H1 (cell line): ENCODE measurements at regions not wholly inside any gene's neighbourhood (a gene's known extent, or its start where the extent isn't known, plus 50 kb on each side); places are given as distances from the start of the nearest gene placed in this dataset.

Experiments used
- CTCF ChIA-PET: fragments of 300-600 bp; sonication (Branson Sonifier 250); formaldehyde crosslinking; loops from one replicate; lab custom pipeline; 2021; ENCODE audit not compliant: partially characterized antibody; lab: Charles Lee
- POLR2A ChIA-PET: fragments of 300-600 bp; sonication (Branson Sonifier 250); formaldehyde crosslinking; loops from one replicate; lab custom pipeline; 2021; ENCODE audit warnings: inconsistent platforms; ENCODE audit not compliant: partially characterized antibody; lab: Charles Lee
- DNase-seq, 2 experiments: peaks; one replicate each; pipeline versions ENCODE4 v3.0.0 to v3.0.0-alpha.2; 2010 to 2022; ENCODE audit warnings: low spot score in 2 of 2, low read depth in 1 of 2, mixed read lengths in 1 of 2
- FAIRE-seq: peaks from 2 replicates; lab custom pipeline; 2011; peaks lifted over from hg19 to GRCh38; lab: Jason Lieb, UNC
- H2AFZ ChIP-seq: 2 replicates; pipeline ENCODE4 v1.8.1; 2012; ENCODE audit warnings: low read length, inconsistent platforms
- H2AK5ac ChIP-seq: 2 replicates; pipeline ENCODE4 v1.6.1; 2013; ENCODE audit warnings: low read depth, low read length
- H2BK120ac ChIP-seq: replicated peaks from 2 replicates; pipeline ENCODE3; 2013; ENCODE audit warnings: low read depth, low read length, inconsistent platforms
- H2BK12ac ChIP-seq: 2 replicates; pipeline ENCODE4 v1.6.1; 2013; ENCODE audit warnings: low read depth, low read length
- H2BK15ac ChIP-seq: 2 replicates; pipeline ENCODE4 v1.6.1; 2013; ENCODE audit warnings: low read length
- H2BK20ac ChIP-seq: 2 replicates; pipeline ENCODE4 v1.6.1; 2013; ENCODE audit warnings: low read length
- H2BK5ac ChIP-seq: 2 replicates; pipeline ENCODE4 v1.6.1; 2013; ENCODE audit warnings: low read depth, low read length
- H3K14ac ChIP-seq: 2 replicates; pipeline ENCODE4 v1.6.1; 2013; ENCODE audit warnings: inconsistent platforms; ENCODE audit not compliant: insufficient read length
- H3K18ac ChIP-seq: 2 replicates; pipeline ENCODE4 v1.6.1; 2013; ENCODE audit warnings: low read length; ENCODE audit errors: extremely low read depth
- H3K23ac ChIP-seq: 2 replicates; pipeline ENCODE4 v1.6.1; 2013; ENCODE audit warnings: inconsistent platforms; ENCODE audit not compliant: insufficient read length
- H3K23me2 ChIP-seq: 2 replicates; pipeline ENCODE4 v1.6.1; 2013; ENCODE audit warnings: low read depth, low read length
- H3K27ac ChIP-seq: 2 replicates; pipeline ENCODE4 v1.6.1; 2011; ENCODE audit warnings: low read depth, low read length, inconsistent platforms
- H3K27me3 ChIP-seq, 4 experiments: replicated peaks in 1 of 4; 1 replicate in 1 of 4; 2 replicates in 3 of 4; pipeline versions ENCODE4 v1.6.1 to v1.8.1; 2011 to 2013; ENCODE audit warnings: low read length in 3 of 4, mild to moderate bottlenecking in 3 of 4, inconsistent platforms in 2 of 4, mixed read lengths in 2 of 4, moderate library complexity in 1 of 4; ENCODE audit not compliant: control insufficient read depth in 3 of 4, insufficient read depth in 3 of 4; ENCODE audit errors: extremely low read depth in 1 of 4
- H3K36me3 ChIP-seq, 4 experiments: 2 replicates each; pipeline versions ENCODE4 v1.6.1 to v1.8.1; 2011 to 2013; ENCODE audit warnings: mild to moderate bottlenecking in 4 of 4, low read length in 3 of 4, moderate library complexity in 2 of 4, control low read depth in 1 of 4, inconsistent platforms in 1 of 4; ENCODE audit not compliant: insufficient read depth in 4 of 4, control insufficient read depth in 2 of 4
- H3K4ac ChIP-seq: replicated peaks from 2 replicates; pipeline ENCODE3; 2013; ENCODE audit warnings: low read length, low read depth, mixed read lengths, inconsistent platforms; ENCODE audit not compliant: insufficient read length
- H3K4me1 ChIP-seq, 4 experiments: replicated peaks in 1 of 4; 1 replicate in 1 of 4; 2 replicates in 3 of 4; pipeline versions ENCODE4 v1.6.1 to v1.8.1; 2011 to 2013; ENCODE audit warnings: low read length in 3 of 4, inconsistent platforms in 2 of 4, mixed read lengths in 1 of 4; ENCODE audit not compliant: insufficient read depth in 4 of 4, control insufficient read depth in 3 of 4
- H3K4me2 ChIP-seq, 2 experiments: 2 replicates each; pipeline versions ENCODE4 v1.6.1 to v1.8.1; 2011 to 2013; ENCODE audit warnings: low read depth in 2 of 2, low read length in 2 of 2, control low read depth in 1 of 2, inconsistent platforms in 1 of 2, mild to moderate bottlenecking in 1 of 2; ENCODE audit not compliant: insufficient read depth in 1 of 2
- H3K4me3 ChIP-seq, 4 experiments: fragments of 200-600, 300-600 bp in 1 of 4; sonication (generic), shearing (Covaris generic), sonication (Bioruptor Twin) in 1 of 4; 2 replicates each; pipeline versions ENCODE4 v1.5.1 to v1.8.1; 2011 to 2016; ENCODE audit warnings: low read length in 4 of 4, low read depth in 3 of 4, control low read depth in 2 of 4, inconsistent platforms in 2 of 4, mild to moderate bottlenecking in 2 of 4, mixed read lengths in 1 of 4, moderate library complexity in 1 of 4; ENCODE audit not compliant: insufficient read depth in 2 of 4; ENCODE audit errors: extremely low read depth in 1 of 4
- H3K56ac ChIP-seq: replicated peaks from 2 replicates; pipeline ENCODE3; 2013; ENCODE audit warnings: low read depth, mild to moderate bottlenecking, mixed read lengths, low read length, inconsistent platforms; ENCODE audit not compliant: insufficient read length
- H3K79me1 ChIP-seq: 2 replicates; pipeline ENCODE4 v1.6.1; 2013; ENCODE audit warnings: low read depth, low read length, control low read depth
- H3K79me2 ChIP-seq, 2 experiments: 2 replicates each; pipeline versions ENCODE4 v1.6.1 to v1.8.1; 2012 to 2013; ENCODE audit warnings: low read length in 2 of 2, mild to moderate bottlenecking in 2 of 2, inconsistent platforms in 1 of 2; ENCODE audit not compliant: insufficient read depth in 2 of 2, control insufficient read depth in 1 of 2
- H3K9ac ChIP-seq, 4 experiments: replicated peaks in 1 of 4; 1 replicate in 1 of 4; 2 replicates in 3 of 4; pipeline versions ENCODE4 v1.6.1 to v1.8.1; 2011 to 2013; ENCODE audit warnings: low read depth in 3 of 4, low read length in 3 of 4, control low read depth in 2 of 4, mild to moderate bottlenecking in 2 of 4, moderate library complexity in 2 of 4, inconsistent platforms in 1 of 4; ENCODE audit errors: extremely low read depth in 1 of 4
- H3K9me3 ChIP-seq, 2 experiments: 2 replicates each; pipeline versions ENCODE4 v1.6.1 to v1.8.1; 2012 to 2013; ENCODE audit warnings: mild to moderate bottlenecking in 2 of 2, moderate library complexity in 2 of 2, control low read depth in 1 of 2, inconsistent platforms in 1 of 2, low read depth in 1 of 2, low read length in 1 of 2, mixed read lengths in 1 of 2; ENCODE audit not compliant: insufficient read depth in 2 of 2
- H4K20me1 ChIP-seq, 2 experiments: replicated peaks in 1 of 2; 2 replicates each; pipeline versions ENCODE3 to v1.8.1; 2011 to 2013; ENCODE audit warnings: inconsistent platforms in 2 of 2, low read length in 2 of 2, mild to moderate bottlenecking in 1 of 2; ENCODE audit not compliant: insufficient read depth in 2 of 2, control insufficient read depth in 1 of 2
- H4K5ac ChIP-seq: 2 replicates; pipeline ENCODE4 v1.6.1; 2013; ENCODE audit warnings: low read length, low read depth, mixed read lengths, inconsistent platforms; ENCODE audit not compliant: insufficient read length
- H4K8ac ChIP-seq: 2 replicates; pipeline ENCODE4 v1.8.0; 2013; ENCODE audit warnings: mild to moderate bottlenecking, moderate library complexity, low read length, inconsistent platforms; ENCODE audit not compliant: insufficient read depth; ENCODE audit errors: extremely low read depth
- H4K91ac ChIP-seq: replicated peaks from 2 replicates; pipeline ENCODE3; 2013; ENCODE audit warnings: low read length, mixed read lengths, inconsistent platforms; ENCODE audit not compliant: insufficient read length
- BCL11A ChIP-seq, 2 experiments: IDR thresholded peaks; one replicate each; pipeline ENCODE4 v1.6.1; 2011; ENCODE audit warnings: low read depth in 2 of 2, low read length in 2 of 2, mild to moderate bottlenecking in 2 of 2
- CEBPB ChIP-seq: IDR thresholded peaks from 2 replicates; pipeline ENCODE4 v1.6.1; 2012; ENCODE audit warnings: low read depth, low read length
- GTF2F1 ChIP-seq: IDR thresholded peaks from 2 replicates; pipeline ENCODE4 v1.6.1; 2012; ENCODE audit warnings: low read depth, low read length, improper control_type of control experiment, borderline replicate concordance
- KDM1A ChIP-seq: fragments of 200-600, 300-600 bp; sonication (generic); IDR thresholded peaks from 2 replicates; pipeline ENCODE4 v1.7.1; 2016; ENCODE audit warnings: mild to moderate bottlenecking, low read length, borderline replicate concordance
- PHF8 ChIP-seq: fragments of 200-600 bp; sonication (generic); conservative IDR thresholded peaks from 2 replicates; pipeline ENCODE4 v1.7.1; 2012; ENCODE audit warnings: low read depth, mild to moderate bottlenecking, inconsistent platforms, low read length, moderate library complexity
- RNF2 ChIP-seq: fragments of 200-900, 300-1000 bp; sonication (generic); IDR thresholded peaks from 2 replicates; pipeline ENCODE4 v1.7.1; 2016; ENCODE audit warnings: borderline replicate concordance, low read depth, mild to moderate bottlenecking, antibody characterized with exemption, low read length; ENCODE audit not compliant: poor library complexity, severe bottlenecking; ENCODE audit errors: missing control alignments
- SIRT6 ChIP-seq: IDR thresholded peaks from one replicate; pipeline ENCODE4 v1.7.1; 2012; ENCODE audit warnings: low read length, inconsistent platforms
- TAF1 ChIP-seq: IDR thresholded peaks from 2 replicates; pipeline ENCODE4 v1.6.1; 2011; ENCODE audit warnings: mild to moderate bottlenecking, low read depth, low read length
- YY1 ChIP-seq: IDR thresholded peaks from 2 replicates; pipeline ENCODE4 v1.6.1; 2011; ENCODE audit warnings: low read depth, mild to moderate bottlenecking, low read length
- WGBS, 2 experiments: shearing (Covaris generic) in 1 of 2; methylation state at CpG; one replicate each; pipeline versions ENCODE4 v1.1.6 to v1.1.7; 2013 to 2015; ENCODE audit warnings: low lambda C conversion rate in 2 of 2, mixed read lengths in 2 of 2, inconsistent platforms in 1 of 2, low coverage in 1 of 2, missing lambda C conversion rate in 1 of 2; ENCODE audit not compliant: insufficient replicate concordance in 2 of 2, insufficient coverage in 1 of 2, insufficient read length in 1 of 2; ENCODE audit errors: extremely low coverage in 1 of 2, missing lambda C conversion rate in 1 of 2; 5-methylcytosine and 5-hydroxymethylcytosine counted together
- TF ChIP-seq, protein P1 (sequence below): IDR thresholded peaks from 2 replicates; pipeline ENCODE4 v1.6.1; 2012; ENCODE audit warnings: inconsistent platforms

DNA sequence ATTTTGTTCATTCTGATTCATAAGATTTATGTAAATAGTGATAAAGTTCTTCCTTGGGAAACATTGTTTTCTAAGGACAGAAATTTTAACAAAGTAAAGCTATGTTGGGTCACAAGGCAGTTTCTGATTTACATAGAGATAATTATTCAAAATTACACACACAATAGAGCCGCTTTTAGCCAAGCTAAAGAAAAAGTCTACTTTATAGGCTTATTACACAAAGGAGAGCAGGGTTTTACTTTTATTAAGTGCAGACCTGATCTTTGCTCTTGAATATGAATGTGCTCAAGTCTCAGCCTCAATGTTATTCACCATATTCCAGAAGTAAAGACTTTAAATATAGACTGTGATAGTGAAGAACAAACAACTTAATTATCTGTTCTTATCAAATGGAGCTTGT is 787.8 kb upstream of the LINC00305 start:
- H2AFZ ChIP-seq = no peak overlapping the region
- FAIRE-seq = no peak

More for the DNA sequence above, 787.8 kb upstream of the LINC00305 start:
- Histone ChIP-seq H3K36me3 (no peaks in the 10 kb centered on the region), H3K9me3 (no peaks in the 10 kb centered on the region), H2AK5ac (no peak overlapping the region), H3K9ac (no peak overlapping the region), H2BK120ac (no peak overlapping the region), H3K4me2 (no peak overlapping the region), H3K4ac (no peak overlapping the region), H3K27ac (no peak overlapping the region), H2BK12ac (no peak overlapping the region), H2BK15ac (no peak overlapping the region), H3K4me3 (no peak overlapping the region), H3K23ac (no peak overlapping the region), H3K14ac (no peak overlapping the region), H3K18ac (no peak overlapping the region), H3K79me2 (no peaks in the 10 kb centered on the region), H3K23me2 (no peaks in the 10 kb centered on the region), H2BK5ac (no peak overlapping the region), H4K91ac (no peak overlapping the region), H3K4me1 (no peaks in the 10 kb centered on the region), H4K8ac (no peak overlapping the region), H3K79me1 (no peaks in the 10 kb centered on the region), H2BK20ac (no peak overlapping the region), H3K27me3 (no peaks in the 10 kb centered on the region), H4K5ac (no peak overlapping the region), H3K56ac (no peak overlapping the region), H4K20me1 (no peaks in the 10 kb centered on the region)
- TF ChIP-seq BCL11A (IDR thresholded peaks at IDR 0.05; ENCODE audit: low read depth in 2 of 2, low read length in 2 of 2) (no peak), TAF1 (no peak), KDM1A (no peak), RNF2 (no peak), CEBPB (no peak), YY1 (no peak), PHF8 (no peak), SIRT6 (no peak), GTF2F1 (no peak)
- TF ChIP-seq, protein P1, sequence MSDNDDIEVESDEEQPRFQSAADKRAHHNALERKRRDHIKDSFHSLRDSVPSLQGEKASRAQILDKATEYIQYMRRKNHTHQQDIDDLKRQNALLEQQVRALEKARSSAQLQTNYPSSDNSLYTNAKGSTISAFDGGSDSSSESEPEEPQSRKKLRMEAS = no peak
- ChIA-PET POLR2A (no interaction called here), CTCF (interaction anchor here (0.7 kb wide), 1 partner anchor 20 kb away, joined by 3 read pairs; no protein-coding TSS in a partner anchor)
- DNase-seq = no peak
- 95% methylated on average over 1 of the region's 1 CpG; no CpG with 5 or more reads in 1 of the 2 experiments for WGBS, 2 experiments
